ENCODE measurements at regions not wholly inside any gene's neighbourhood (a gene's known extent, or its start where the extent isn't known, plus 50 kb on each side); places are given as distances from the start of the nearest gene placed in this dataset.

DNA sequence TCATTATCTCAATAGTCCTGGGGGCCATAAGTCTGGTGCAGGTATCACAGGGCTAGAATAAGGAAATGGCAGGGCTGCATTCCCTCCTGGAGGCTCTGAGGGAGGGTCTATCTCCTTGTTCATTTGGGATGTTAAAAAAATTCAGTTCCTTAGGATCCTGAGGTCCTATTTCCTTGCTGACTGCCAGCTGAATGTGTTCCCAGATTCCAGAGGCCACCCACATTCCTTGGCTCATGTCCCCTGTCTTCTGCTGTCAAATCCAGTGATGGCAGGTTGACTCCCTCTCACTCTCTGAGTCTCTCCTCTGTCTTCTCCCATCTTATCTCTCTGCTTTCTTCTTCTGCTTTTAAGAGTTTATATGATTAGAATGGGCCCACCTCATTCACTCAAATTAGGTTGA lies 400.6 kb downstream of the PTPRU start:
- H3K27me3 Mint-ChIP-seq, result no peaks in the 10 kb centered on the region
- H3K27me3 ChIP-seq (ENCODE audit: control insufficient read depth, insufficient read depth, low read length), result no peaks in the 10 kb centered on the region
- H3K9me3 Mint-ChIP-seq, result peaks cover 0 to 2% (median 0%) of the 10 kb centered on the region in 7 donors
- ATAC-seq (ENCODE audit: low read depth in 2 of 2), result no peak
- no peak for DNase-seq
- no peaks in the 10 kb centered on the region for H3K36me3 Mint-ChIP-seq
- no peak overlapping the region for H3K4me3 Mint-ChIP-seq
- no peaks in the 10 kb centered on the region for H3K4me1 Mint-ChIP-seq
- peak overlapping the region in 1 of 3 donors; percentile 49 for H3K27ac Mint-ChIP-seq
- no peaks in the 10 kb centered on the region for H3K4me1 ChIP-seq (ENCODE audit: control insufficient read depth, insufficient read depth, low read length, poor library complexity, severe bottlenecking)
- no peaks in the 10 kb centered on the region for H3K9me3 ChIP-seq (ENCODE audit: control insufficient read depth in 2 of 2, low read length in 2 of 2)
- H3K36me3 ChIP-seq (ENCODE audit: control insufficient read depth, insufficient read depth, low read length), result no peaks in the 10 kb centered on the region
- no peak overlapping the region for H3K27ac ChIP-seq (ENCODE audit: insufficient read depth, low read length, poor library complexity, severe bottlenecking)
- H3K4me3 ChIP-seq (ENCODE audit: low read depth, low read length), result no peak overlapping the region

DNA sequence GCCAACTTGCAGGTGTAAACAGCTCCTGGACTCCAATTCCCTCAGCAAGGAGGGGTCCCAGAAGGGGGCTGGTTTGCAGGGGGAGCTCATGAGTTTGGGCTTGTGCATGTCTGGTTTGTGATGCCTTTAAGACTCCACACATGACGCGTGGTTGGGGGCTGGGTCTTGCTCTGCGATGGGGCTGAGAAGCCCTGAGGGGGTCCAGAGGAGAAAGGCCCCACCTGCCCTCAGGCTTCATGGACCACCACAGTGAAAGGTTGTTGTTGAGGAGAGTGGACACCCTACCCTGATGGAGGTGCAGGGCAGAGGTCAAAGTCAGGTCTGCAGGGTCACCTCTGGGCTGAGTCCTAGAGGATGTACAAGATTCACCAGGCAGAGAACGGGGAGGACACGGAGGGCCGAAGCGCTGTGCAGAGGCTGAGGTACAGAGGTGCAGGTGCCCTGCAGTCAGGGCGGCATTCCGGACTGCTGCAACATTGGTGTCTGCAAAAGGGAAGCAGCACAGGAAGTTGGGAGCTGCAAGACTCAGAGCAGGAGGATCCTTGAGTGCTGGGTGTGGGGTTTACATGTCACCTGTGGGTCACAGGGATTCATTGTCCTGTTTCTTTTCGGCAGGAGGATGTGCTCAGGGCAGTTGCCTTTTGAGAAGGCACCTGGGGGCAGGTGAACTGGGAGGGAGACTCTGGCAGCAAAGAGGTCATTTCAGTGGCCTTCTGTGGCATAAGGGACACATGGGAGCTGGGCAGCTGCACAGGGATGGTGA lies 399.4 kb downstream of the PTPRU start:
- no peaks in the 10 kb centered on the region for H3K4me1 Mint-ChIP-seq
- Histone ChIP-seq H3K4me3 (ENCODE audit: low read depth, low read length) (no peak overlapping the region), H3K27ac (ENCODE audit: insufficient read depth, low read length, poor library complexity, severe bottlenecking) (no peak overlapping the region), H3K4me1 (ENCODE audit: control insufficient read depth, insufficient read depth, low read length, poor library complexity, severe bottlenecking) (no peaks in the 10 kb centered on the region), H3K9me3 (ENCODE audit: control insufficient read depth in 2 of 2, low read length in 2 of 2) (no peaks in the 10 kb centered on the region), H3K27me3 (ENCODE audit: control insufficient read depth, insufficient read depth, low read length) (no peaks in the 10 kb centered on the region), H3K36me3 (ENCODE audit: control insufficient read depth, insufficient read depth, low read length) (no peaks in the 10 kb centered on the region)
- H3K9me3 Mint-ChIP-seq, result peaks cover 0 to 2% (median 0%) of the 10 kb centered on the region in 7 donors
- H3K4me3 Mint-ChIP-seq, result no peak overlapping the region
- DNase-seq (no peak), ATAC-seq (ENCODE audit: low read depth in 2 of 2) (no peak)
- no peak overlapping the region for H3K27ac Mint-ChIP-seq
- no peaks in the 10 kb centered on the region for H3K27me3 Mint-ChIP-seq
- no peaks in the 10 kb centered on the region for H3K36me3 Mint-ChIP-seq

DNA sequence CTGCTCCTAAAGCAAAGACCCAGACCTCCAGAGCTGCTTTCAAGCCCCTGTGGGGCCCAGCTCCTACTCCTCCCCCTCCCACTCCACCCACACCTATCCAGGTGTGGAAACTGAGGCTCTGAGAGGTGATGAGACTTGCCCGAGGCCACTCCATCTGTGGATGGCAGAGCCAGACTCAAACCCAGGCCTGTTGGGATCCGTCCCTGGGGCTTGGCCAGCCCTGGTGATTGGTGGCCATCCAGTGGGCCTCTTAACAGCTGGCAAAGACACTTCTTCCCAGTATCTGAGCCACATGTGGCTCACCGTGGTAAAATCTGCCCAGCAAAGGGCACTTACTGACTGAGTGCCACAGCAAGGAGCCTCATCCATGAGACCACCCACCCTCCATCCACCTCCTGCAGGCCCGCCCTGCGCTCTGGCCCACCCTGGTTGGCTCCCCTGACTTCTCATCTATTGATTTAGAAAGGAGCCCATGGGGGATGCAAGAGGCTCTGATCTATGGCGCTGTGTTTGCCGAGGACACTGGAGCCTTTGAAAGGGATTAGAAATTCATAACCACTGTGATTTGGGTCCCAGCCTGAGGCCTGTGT lies 398.5 kb downstream of the PTPRU start:
- no peaks in the 10 kb centered on the region for H3K9me3 ChIP-seq (ENCODE audit: control insufficient read depth in 2 of 2, low read length in 2 of 2)
- no peaks in the 10 kb centered on the region for H3K27me3 ChIP-seq (ENCODE audit: control insufficient read depth, insufficient read depth, low read length)
- no peaks in the 10 kb centered on the region for H3K36me3 Mint-ChIP-seq
- H3K4me3 Mint-ChIP-seq, result no peak overlapping the region
- no peak for DNase-seq
- no peak overlapping the region for H3K4me3 ChIP-seq (ENCODE audit: low read depth, low read length)
- H3K27me3 Mint-ChIP-seq, result no peaks in the 10 kb centered on the region
- H3K36me3 ChIP-seq (ENCODE audit: control insufficient read depth, insufficient read depth, low read length), result no peaks in the 10 kb centered on the region
- H3K27ac ChIP-seq (ENCODE audit: insufficient read depth, low read length, poor library complexity, severe bottlenecking), result no peak overlapping the region
- no peak overlapping the region for H3K27ac Mint-ChIP-seq
- ATAC-seq (ENCODE audit: low read depth in 2 of 2), result no peak
- no peaks in the 10 kb centered on the region for H3K4me1 Mint-ChIP-seq
- no peaks in the 10 kb centered on the region for H3K4me1 ChIP-seq (ENCODE audit: control insufficient read depth, insufficient read depth, low read length, poor library complexity, severe bottlenecking)
- peaks cover 0 to 2% (median 0%) of the 10 kb centered on the region in 7 donors for H3K9me3 Mint-ChIP-seq

DNA sequence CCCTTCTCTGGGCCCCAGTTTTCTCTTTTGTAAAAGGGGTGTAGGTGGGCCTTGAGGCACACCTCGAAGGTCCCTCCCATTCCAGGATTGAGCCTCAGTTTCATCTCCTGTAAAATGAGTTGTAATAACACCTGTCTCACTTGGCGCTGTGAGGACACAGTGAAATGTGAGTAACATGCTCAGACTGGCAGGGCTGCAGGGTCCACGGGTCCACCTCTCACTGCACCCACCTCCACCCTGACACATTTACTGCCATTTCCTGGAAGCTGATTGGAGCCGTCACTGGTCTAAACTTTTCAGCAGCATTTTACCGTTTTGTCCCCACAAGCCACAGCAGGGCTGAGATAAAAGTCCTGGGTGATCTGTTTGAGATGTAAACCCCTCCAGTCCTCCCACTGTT lies 398.0 kb downstream of the PTPRU start:
- Mint-ChIP-seq H3K36me3 (no peaks in the 10 kb centered on the region), H3K27ac (no peak overlapping the region), H3K9me3 (peaks cover 0 to 2% (median 0%) of the 10 kb centered on the region in 7 donors), H3K27me3 (no peaks in the 10 kb centered on the region), H3K4me1 (no peaks in the 10 kb centered on the region), H3K4me3 (no peak overlapping the region)
- DNase-seq (no peak), ATAC-seq (ENCODE audit: low read depth in 2 of 2) (no peak)
- H3K9me3 ChIP-seq (ENCODE audit: control insufficient read depth in 2 of 2, low read length in 2 of 2), result no peaks in the 10 kb centered on the region
- no peaks in the 10 kb centered on the region for H3K36me3 ChIP-seq (ENCODE audit: control insufficient read depth, insufficient read depth, low read length)
- no peaks in the 10 kb centered on the region for H3K27me3 ChIP-seq (ENCODE audit: control insufficient read depth, insufficient read depth, low read length)
- no peaks in the 10 kb centered on the region for H3K4me1 ChIP-seq (ENCODE audit: control insufficient read depth, insufficient read depth, low read length, poor library complexity, severe bottlenecking)
- no peak overlapping the region for H3K4me3 ChIP-seq (ENCODE audit: low read depth, low read length)
- H3K27ac ChIP-seq (ENCODE audit: insufficient read depth, low read length, poor library complexity, severe bottlenecking), result no peak overlapping the region

DNA sequence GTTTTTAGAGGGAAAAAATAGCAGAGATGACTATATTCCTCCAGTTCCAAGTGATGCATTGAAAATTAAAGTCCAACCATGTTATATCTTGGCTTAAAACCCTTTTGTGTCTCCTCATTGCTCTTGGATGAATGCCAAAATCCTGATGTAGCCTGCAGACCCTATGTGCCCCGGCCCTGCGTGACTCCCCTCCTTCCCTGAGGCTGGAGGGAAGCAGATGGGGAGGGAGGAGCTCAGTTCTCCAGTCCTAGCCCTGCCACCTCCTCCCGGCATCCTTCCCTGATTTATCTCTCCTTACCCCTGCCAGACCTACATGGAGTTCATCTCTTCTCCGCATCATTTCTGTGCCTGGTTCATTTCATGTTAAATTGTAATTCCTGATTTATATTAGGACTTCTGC lies 397.4 kb downstream of the PTPRU start:
- Histone ChIP-seq H3K36me3 (ENCODE audit: control insufficient read depth, insufficient read depth, low read length) (no peaks in the 10 kb centered on the region), H3K27me3 (ENCODE audit: control insufficient read depth, insufficient read depth, low read length) (no peaks in the 10 kb centered on the region), H3K27ac (ENCODE audit: insufficient read depth, low read length, poor library complexity, severe bottlenecking) (no peak overlapping the region), H3K4me3 (ENCODE audit: low read depth, low read length) (no peak overlapping the region), H3K4me1 (ENCODE audit: control insufficient read depth, insufficient read depth, low read length, poor library complexity, severe bottlenecking) (no peaks in the 10 kb centered on the region), H3K9me3 (ENCODE audit: control insufficient read depth in 2 of 2, low read length in 2 of 2) (no peaks in the 10 kb centered on the region)
- no peaks in the 10 kb centered on the region for H3K4me1 Mint-ChIP-seq
- H3K27ac Mint-ChIP-seq, result no peak overlapping the region
- no peak for ATAC-seq (ENCODE audit: low read depth in 2 of 2)
- peaks cover 0 to 2% (median 0%) of the 10 kb centered on the region in 7 donors for H3K9me3 Mint-ChIP-seq
- H3K27me3 Mint-ChIP-seq, result no peaks in the 10 kb centered on the region
- DNase-seq, result no peak
- no peaks in the 10 kb centered on the region for H3K36me3 Mint-ChIP-seq
- H3K4me3 Mint-ChIP-seq, result no peak overlapping the region

DNA sequence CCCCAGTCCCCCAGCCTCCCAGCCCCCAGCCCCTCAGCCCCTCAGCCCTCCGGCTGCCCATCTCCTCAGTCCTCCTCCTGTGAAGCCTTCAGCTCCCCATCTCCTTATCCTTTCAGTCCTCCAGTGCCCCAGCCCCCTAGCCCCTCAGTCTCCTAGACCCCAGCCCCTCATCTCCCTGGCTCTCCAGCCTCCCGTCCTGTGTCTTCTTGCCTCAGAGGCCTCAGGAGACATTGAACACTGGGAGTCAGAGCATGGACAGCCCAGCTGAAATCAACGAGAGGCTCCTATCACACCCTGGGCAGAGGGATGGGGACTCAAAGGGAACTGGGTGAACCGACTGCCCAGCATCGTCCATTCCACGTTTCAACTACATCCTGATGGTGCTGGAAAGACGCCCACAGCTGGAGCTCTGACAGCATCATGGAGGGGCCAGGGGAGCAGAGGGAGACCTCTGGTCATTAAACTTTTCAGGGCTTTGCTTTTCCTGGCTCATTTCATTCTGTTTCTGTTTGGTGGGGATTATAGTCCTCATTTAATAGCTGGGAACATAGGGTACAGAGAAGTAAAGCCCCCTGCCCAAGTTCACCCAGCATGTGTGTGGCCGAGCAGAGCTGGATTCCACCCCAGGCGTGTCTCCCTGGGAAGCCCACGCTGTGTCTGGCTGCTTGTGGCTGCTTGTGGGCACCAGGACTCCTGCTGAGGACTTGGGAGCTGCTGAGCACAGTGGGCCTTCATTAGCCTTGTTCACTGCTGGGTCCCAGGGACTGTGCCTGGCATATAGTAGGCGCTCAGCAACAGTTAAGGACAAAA lies 396.7 kb downstream of the PTPRU start:
- Histone ChIP-seq H3K27me3 (ENCODE audit: control insufficient read depth, insufficient read depth, low read length) (no peaks in the 10 kb centered on the region), H3K9me3 (ENCODE audit: control insufficient read depth in 2 of 2, low read length in 2 of 2) (no peaks in the 10 kb centered on the region), H3K27ac (ENCODE audit: insufficient read depth, low read length, poor library complexity, severe bottlenecking) (no peak overlapping the region), H3K4me1 (ENCODE audit: control insufficient read depth, insufficient read depth, low read length, poor library complexity, severe bottlenecking) (no peaks in the 10 kb centered on the region), H3K4me3 (ENCODE audit: low read depth, low read length) (no peak overlapping the region), H3K36me3 (ENCODE audit: control insufficient read depth, insufficient read depth, low read length) (no peaks in the 10 kb centered on the region)
- Mint-ChIP-seq H3K9me3 (peaks cover 0 to 3% (median 0%) of the 10 kb centered on the region in 7 donors), H3K4me3 (no peak overlapping the region), H3K36me3 (no peaks in the 10 kb centered on the region), H3K4me1 (no peaks in the 10 kb centered on the region), H3K27ac (no peak overlapping the region), H3K27me3 (no peaks in the 10 kb centered on the region)
- ATAC-seq (ENCODE audit: low read depth in 2 of 2) (no peak), DNase-seq (no peak)

DNA sequence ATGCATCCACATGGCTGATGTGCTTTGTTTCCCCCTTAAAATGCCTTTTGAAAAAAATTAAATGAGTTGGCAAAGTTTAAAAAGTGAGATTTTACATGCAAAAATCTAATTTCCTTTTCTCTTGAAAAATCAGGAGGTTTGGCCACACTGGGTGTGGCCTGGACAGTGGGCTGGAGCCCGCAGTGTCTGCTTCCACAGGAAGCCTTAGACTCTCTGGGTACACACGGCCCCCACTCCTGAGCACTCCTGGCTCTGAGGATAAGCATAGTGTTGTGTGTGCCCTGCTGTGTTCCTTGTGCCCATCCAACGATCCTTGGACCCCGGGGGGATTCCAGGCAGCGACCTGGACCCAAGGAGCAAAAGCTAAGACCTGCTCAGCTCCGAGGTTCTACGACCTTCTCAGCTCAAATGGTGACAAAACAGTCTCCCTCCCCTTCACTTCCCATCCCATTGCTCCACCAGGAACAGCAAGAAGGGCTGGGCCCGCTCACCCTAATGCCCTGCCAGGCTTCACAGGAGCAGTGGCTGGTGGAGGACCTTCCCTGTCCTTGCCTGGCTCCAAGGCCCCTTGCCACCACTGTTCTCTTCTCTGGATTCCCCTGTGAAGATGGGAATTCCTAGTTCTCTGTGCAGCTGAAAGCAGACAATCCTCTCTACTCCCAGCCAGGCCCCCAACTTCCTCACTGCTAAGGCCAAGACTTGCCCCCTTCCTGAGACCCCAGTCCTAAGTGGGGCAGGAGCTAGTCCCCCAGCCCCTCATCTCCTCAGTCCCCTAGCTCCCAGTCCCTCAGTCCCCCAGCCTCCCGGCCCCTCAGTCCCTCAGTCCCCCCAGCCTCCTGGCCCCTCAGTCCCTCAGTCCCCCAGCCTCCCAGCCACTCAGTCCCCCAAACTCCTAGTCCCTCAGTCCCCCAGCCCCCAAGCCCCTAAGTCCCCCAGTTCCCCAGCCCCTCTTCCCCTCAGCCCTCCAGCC lies 395.8 kb downstream of the PTPRU start:
- no peak for DNase-seq
- H3K4me3 ChIP-seq (ENCODE audit: low read depth, low read length), result no peak overlapping the region
- Mint-ChIP-seq H3K9me3 (peaks cover 0 to 3% (median 0%) of the 10 kb centered on the region in 7 donors), H3K27me3 (no peaks in the 10 kb centered on the region), H3K4me1 (no peaks in the 10 kb centered on the region), H3K27ac (no peak overlapping the region), H3K36me3 (no peaks in the 10 kb centered on the region), H3K4me3 (no peak overlapping the region)
- no peak for ATAC-seq (ENCODE audit: low read depth in 2 of 2)
- H3K36me3 ChIP-seq (ENCODE audit: control insufficient read depth, insufficient read depth, low read length), result no peaks in the 10 kb centered on the region
- H3K4me1 ChIP-seq (ENCODE audit: control insufficient read depth, insufficient read depth, low read length, poor library complexity, severe bottlenecking), result no peaks in the 10 kb centered on the region
- H3K27me3 ChIP-seq (ENCODE audit: control insufficient read depth, insufficient read depth, low read length), result no peaks in the 10 kb centered on the region
- no peak overlapping the region for H3K27ac ChIP-seq (ENCODE audit: insufficient read depth, low read length, poor library complexity, severe bottlenecking)
- H3K9me3 ChIP-seq (ENCODE audit: control insufficient read depth in 2 of 2, low read length in 2 of 2), result no peaks in the 10 kb centered on the region
